Lower leg skin (tissue), 3 donors: ENCODE measurements at regions not wholly inside any gene's neighbourhood (a gene's known extent, or its start where the extent isn't known, plus 50 kb on each side); places are given as distances from the start of the nearest gene placed in this dataset.
"Not testable (repeated sequence)": the region's sequence is repeated elsewhere in the genome, so short reads cannot be mapped to it uniquely, and the experiment has no call there.

Experiments
- CTCF ChIP-seq, 3 donors: fragments of 450-650 bp; IDR thresholded peaks; one replicate each; pipeline ENCODE4 v1.5.1; 2016; ENCODE audit warnings: antibody characterized with exemption in 3 of 3, mild to moderate bottlenecking in 3 of 3, moderate library complexity in 2 of 3
- POLR2A ChIP-seq, 2 donors: fragments of 450-650 bp; IDR thresholded peaks; one replicate each; pipeline ENCODE4 v1.6.1; 2016 to 2017; ENCODE audit warnings: antibody characterized with exemption in 2 of 2, mild to moderate bottlenecking in 1 of 2, moderate library complexity in 1 of 2

- not testable (repeated sequence) for TF ChIP-seq CTCF, POLR2A (IDR thresholded peaks at IDR 0.05)
Measured at GRCh38 chrX:138962419-138962818, 250.9 kb upstream of the FGF13 start.
